HepG2 (cell line): ENCODE measurements at regions not wholly inside any gene's neighbourhood (a gene's known extent, or its start where the extent isn't known, plus 50 kb on each side); places are given as distances from the start of the nearest gene placed in this dataset.

Source experiments
- CBFB ChIP-seq: sonication (generic); formaldehyde crosslinking; IDR thresholded peaks from 2 replicates; pipeline ENCODE4 v1.4.0; 2020; ENCODE audit warnings: missing genetic modification reagents
- CHD4 ChIP-seq: fragments of 200-600 bp; sonication (generic); IDR thresholded peaks from 2 replicates; pipeline ENCODE4 v1.7.0; 2017; ENCODE audit warnings: mild to moderate bottlenecking, low read length, borderline replicate concordance
- GTF2F1 ChIP-seq: fragments of 150-350 bp; IDR thresholded peaks from 2 replicates; pipeline ENCODE4 v1.6.1; 2014; ENCODE audit warnings: low read length
- KDM5B ChIP-seq: sonication (generic); formaldehyde crosslinking; IDR thresholded peaks from 2 replicates; pipeline ENCODE4 v1.4.0; 2020; ENCODE audit warnings: missing genetic modification reagents, mild to moderate bottlenecking, borderline replicate concordance
- KLF9 ChIP-seq: IDR thresholded peaks from 2 replicates; pipeline ENCODE4 v1.6.1; 2016; ENCODE audit warnings: low read depth
- MYC ChIP-seq: sonication (generic); formaldehyde crosslinking; IDR thresholded peaks from 2 replicates; pipeline ENCODE4 v1.9.0; 2021; ENCODE audit warnings: missing genetic modification reagents, borderline replicate concordance
- NFATC3 ChIP-seq: sonication (generic); formaldehyde crosslinking; IDR thresholded peaks from 2 replicates; pipeline ENCODE4 v1.5.1; 2020; ENCODE audit warnings: mild to moderate bottlenecking, missing genetic modification reagents
- PCBP2 ChIP-seq: fragments of 200-400 bp; formaldehyde crosslinking; optimal IDR thresholded peaks from 2 replicates; pipeline ENCODE3; 2018; ENCODE audit warnings: low read length, low read depth; ENCODE audit not compliant: poor library complexity, severe bottlenecking
- PHF20 ChIP-seq: sonication (generic); formaldehyde crosslinking; IDR thresholded peaks from 2 replicates; pipeline ENCODE4 v1.5.0; 2020; ENCODE audit warnings: mild to moderate bottlenecking, missing genetic modification reagents
- REL ChIP-seq: sonication (generic); formaldehyde crosslinking; conservative IDR thresholded peaks from 2 replicates; pipeline ENCODE4 v1.8.0; 2022; ENCODE audit warnings: mild to moderate bottlenecking, missing genetic modification reagents, moderate library complexity
- RFXANK ChIP-seq: IDR thresholded peaks from 2 replicates; pipeline ENCODE4 v1.6.1; 2016
- SSRP1 ChIP-seq: IDR thresholded peaks from 2 replicates; pipeline ENCODE4 v1.6.1; 2016; ENCODE audit warnings: control low read depth
- TOE1 ChIP-seq: sonication (generic); formaldehyde crosslinking; IDR thresholded peaks from 2 replicates; pipeline ENCODE4 v1.4.0; 2020; ENCODE audit warnings: mild to moderate bottlenecking, missing genetic modification reagents
- ZMYM4 ChIP-seq: sonication (generic); formaldehyde crosslinking; IDR thresholded peaks from 2 replicates; pipeline ENCODE4 v1.8.1; 2023; ENCODE audit warnings: mild to moderate bottlenecking, missing genetic modification reagents
- ZNF101 ChIP-seq: sonication (generic); formaldehyde crosslinking; IDR thresholded peaks from 2 replicates; pipeline ENCODE4 v1.4.0; 2020; ENCODE audit warnings: mild to moderate bottlenecking, low read depth, missing genetic modification reagents, borderline replicate concordance
- ZNF549 ChIP-seq: sonication (generic); formaldehyde crosslinking; IDR thresholded peaks from 2 replicates; pipeline ENCODE4 v1.5.0; 2020; ENCODE audit warnings: missing genetic modification reagents
- ZNF569 ChIP-seq: sonication (generic); formaldehyde crosslinking; IDR thresholded peaks from 2 replicates; pipeline ENCODE4 v1.5.0; 2020; ENCODE audit warnings: mild to moderate bottlenecking, missing genetic modification reagents, moderate library complexity, borderline replicate concordance
- ZNF614 ChIP-seq: IDR thresholded peaks from 2 replicates; pipeline ENCODE4 v1.6.1; 2018; ENCODE audit warnings: missing biosample characterization, missing genetic modification reagents, inconsistent platforms, borderline replicate concordance
- TF ChIP-seq, protein P1 (sequence below), 2 experiments: IDR thresholded peaks; 2 replicates each; pipeline ENCODE4 v1.6.1; 2011 to 2012; ENCODE audit warnings: low read length in 2 of 2, borderline replicate concordance in 1 of 2, low read depth in 1 of 2, mild to moderate bottlenecking in 1 of 2, moderate library complexity in 1 of 2
- TF ChIP-seq, protein P2 (sequence below): sonication (generic); formaldehyde crosslinking; IDR thresholded peaks from 2 replicates; pipeline ENCODE4 v1.4.0; 2020; ENCODE audit warnings: missing genetic modification reagents
- TF ChIP-seq, protein P3 (sequence below): sonication (generic); formaldehyde crosslinking; IDR thresholded peaks from 2 replicates; pipeline ENCODE4 v1.5.0; 2020; ENCODE audit warnings: mild to moderate bottlenecking, missing genetic modification reagents
- TF ChIP-seq, protein P4 (sequence below): sonication (generic); formaldehyde crosslinking; IDR thresholded peaks from 2 replicates; pipeline ENCODE4 v1.9.0; 2021; ENCODE audit warnings: missing genetic modification reagents, mild to moderate bottlenecking, borderline replicate concordance

DNA sequence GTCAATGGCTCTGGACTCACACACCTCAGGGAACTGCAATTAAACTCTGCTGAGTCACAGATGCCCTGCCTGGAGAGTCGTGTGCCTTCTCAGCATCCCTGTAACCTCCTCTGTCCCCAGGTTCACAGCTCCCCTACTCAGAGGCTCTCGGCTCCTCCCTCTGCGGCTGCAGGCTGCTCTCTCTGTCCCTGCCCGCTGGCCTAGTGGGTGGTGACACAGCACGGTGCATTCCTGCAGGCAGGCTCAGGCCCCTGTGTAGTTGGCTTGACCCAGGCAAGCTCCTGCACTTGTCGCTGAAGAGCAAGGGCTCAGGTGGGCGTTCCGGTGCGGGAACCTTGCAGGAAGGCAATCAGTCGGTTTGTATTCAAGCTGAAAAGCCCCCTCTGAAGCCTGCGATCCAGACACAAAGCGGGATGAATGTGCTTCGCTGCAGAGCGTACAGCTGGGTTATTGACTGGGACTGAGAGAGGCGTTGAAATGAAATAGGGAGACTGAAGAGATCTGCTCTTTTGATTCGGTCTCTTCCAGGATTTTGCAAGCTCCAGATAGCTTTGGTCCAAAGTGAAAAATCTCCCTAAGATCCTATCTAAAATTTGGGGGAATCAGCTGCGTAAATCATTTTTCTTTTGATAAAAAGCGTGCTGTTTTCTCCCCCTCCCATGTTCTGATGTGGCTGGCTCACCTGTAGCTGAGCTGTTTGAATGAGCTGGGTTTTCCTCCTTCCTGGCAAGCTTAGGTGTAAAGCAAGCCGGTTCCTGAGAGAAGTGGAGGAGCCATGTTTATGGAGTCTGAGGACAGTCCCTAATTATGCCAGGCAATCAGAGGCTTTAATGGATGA lies 208.7 kb upstream of the PHYHIPL start (continued):
- TF ChIP-seq ZMYM4 (CRISPR knock-in tag) (peak; percentile 94), ZNF549 (CRISPR knock-in tag) (no peak), REL (CRISPR knock-in tag) (no peak), CHD4 (no peak), KDM5B (CRISPR knock-in tag) (peak; percentile 68; the same call in 1 of the 2 replicates), TOE1 (no peak), RFXANK (CRISPR knock-in tag) (no peak), GTF2F1 (no peak), ZNF614 (CRISPR knock-in tag) (no peak), SSRP1 (CRISPR knock-in tag) (no peak; the same call in 1 of the 2 replicates), ZNF569 (CRISPR knock-in tag) (no peak), PCBP2 (no peak), PHF20 (CRISPR knock-in tag) (no peak), NFATC3 (no peak), CBFB (0 out of 2 replicates have a peak, but pooled peaks have one; percentile 49), KLF9 (CRISPR knock-in tag) (no peak), ZNF101 (CRISPR knock-in tag) (no peak), MYC (CRISPR knock-in tag) (peak; percentile 76; the same call in 1 of the 2 replicates)
- TF ChIP-seq, protein P1, sequence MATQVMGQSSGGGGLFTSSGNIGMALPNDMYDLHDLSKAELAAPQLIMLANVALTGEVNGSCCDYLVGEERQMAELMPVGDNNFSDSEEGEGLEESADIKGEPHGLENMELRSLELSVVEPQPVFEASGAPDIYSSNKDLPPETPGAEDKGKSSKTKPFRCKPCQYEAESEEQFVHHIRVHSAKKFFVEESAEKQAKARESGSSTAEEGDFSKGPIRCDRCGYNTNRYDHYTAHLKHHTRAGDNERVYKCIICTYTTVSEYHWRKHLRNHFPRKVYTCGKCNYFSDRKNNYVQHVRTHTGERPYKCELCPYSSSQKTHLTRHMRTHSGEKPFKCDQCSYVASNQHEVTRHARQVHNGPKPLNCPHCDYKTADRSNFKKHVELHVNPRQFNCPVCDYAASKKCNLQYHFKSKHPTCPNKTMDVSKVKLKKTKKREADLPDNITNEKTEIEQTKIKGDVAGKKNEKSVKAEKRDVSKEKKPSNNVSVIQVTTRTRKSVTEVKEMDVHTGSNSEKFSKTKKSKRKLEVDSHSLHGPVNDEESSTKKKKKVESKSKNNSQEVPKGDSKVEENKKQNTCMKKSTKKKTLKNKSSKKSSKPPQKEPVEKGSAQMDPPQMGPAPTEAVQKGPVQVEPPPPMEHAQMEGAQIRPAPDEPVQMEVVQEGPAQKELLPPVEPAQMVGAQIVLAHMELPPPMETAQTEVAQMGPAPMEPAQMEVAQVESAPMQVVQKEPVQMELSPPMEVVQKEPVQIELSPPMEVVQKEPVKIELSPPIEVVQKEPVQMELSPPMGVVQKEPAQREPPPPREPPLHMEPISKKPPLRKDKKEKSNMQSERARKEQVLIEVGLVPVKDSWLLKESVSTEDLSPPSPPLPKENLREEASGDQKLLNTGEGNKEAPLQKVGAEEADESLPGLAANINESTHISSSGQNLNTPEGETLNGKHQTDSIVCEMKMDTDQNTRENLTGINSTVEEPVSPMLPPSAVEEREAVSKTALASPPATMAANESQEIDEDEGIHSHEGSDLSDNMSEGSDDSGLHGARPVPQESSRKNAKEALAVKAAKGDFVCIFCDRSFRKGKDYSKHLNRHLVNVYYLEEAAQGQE (IDR thresholded peaks at IDR 0.05; ENCODE audit: borderline replicate concordance in 1 of 2, low read depth in 1 of 2, low read length in 2 of 2), result no peak; a peak in 1 of 4 replicates
- TF ChIP-seq, protein P2, sequence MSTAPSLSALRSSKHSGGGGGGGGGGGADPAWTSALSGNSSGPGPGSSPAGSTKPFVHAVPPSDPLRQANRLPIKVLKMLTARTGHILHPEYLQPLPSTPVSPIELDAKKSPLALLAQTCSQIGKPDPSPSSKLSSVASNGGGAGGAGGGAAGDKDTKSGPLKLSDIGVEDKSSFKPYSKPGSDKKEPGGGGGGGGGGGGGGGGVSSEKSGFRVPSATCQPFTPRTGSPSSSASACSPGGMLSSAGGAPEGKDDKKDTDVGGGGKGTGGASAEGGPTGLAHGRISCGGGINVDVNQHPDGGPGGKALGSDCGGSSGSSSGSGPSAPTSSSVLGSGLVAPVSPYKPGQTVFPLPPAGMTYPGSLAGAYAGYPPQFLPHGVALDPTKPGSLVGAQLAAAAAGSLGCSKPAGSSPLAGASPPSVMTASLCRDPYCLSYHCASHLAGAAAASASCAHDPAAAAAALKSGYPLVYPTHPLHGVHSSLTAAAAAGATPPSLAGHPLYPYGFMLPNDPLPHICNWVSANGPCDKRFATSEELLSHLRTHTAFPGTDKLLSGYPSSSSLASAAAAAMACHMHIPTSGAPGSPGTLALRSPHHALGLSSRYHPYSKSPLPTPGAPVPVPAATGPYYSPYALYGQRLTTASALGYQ (CRISPR knock-in tag), result no peak; the same call in 1 of the 2 replicates
- TF ChIP-seq, protein P3, sequence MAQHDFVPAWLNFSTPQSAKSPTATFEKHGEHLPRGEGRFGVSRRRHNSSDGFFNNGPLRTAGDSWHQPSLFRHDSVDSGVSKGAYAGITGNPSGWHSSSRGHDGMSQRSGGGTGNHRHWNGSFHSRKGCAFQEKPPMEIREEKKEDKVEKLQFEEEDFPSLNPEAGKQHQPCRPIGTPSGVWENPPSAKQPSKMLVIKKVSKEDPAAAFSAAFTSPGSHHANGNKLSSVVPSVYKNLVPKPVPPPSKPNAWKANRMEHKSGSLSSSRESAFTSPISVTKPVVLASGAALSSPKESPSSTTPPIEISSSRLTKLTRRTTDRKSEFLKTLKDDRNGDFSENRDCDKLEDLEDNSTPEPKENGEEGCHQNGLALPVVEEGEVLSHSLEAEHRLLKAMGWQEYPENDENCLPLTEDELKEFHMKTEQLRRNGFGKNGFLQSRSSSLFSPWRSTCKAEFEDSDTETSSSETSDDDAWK (CRISPR knock-in tag), result no peak
- TF ChIP-seq, protein P4, sequence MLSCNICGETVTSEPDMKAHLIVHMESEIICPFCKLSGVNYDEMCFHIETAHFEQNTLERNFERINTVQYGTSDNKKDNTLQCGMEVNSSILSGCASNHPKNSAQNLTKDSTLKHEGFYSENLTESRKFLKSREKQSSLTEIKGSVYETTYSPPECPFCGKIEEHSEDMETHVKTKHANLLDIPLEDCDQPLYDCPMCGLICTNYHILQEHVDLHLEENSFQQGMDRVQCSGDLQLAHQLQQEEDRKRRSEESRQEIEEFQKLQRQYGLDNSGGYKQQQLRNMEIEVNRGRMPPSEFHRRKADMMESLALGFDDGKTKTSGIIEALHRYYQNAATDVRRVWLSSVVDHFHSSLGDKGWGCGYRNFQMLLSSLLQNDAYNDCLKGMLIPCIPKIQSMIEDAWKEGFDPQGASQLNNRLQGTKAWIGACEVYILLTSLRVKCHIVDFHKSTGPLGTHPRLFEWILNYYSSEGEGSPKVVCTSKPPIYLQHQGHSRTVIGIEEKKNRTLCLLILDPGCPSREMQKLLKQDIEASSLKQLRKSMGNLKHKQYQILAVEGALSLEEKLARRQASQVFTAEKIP, result no peak
